NCI-H146 treated with DMSO at 0.1 percent for 48 hours (cell line): ENCODE measurements at regions not wholly inside any gene's neighbourhood (a gene's known extent, or its start where the extent isn't known, plus 50 kb on each side); places are given as distances from the start of the nearest gene placed in this dataset.

Source experiments
- DNase-seq: peaks from one replicate; lab custom pipeline; 2025; ENCODE audit not compliant: unreplicated experiment; lab: John Stamatoyannopoulos, UW

- no peak for DNase-seq
These were observed 112.4 kb upstream of the DCBLD2 start for GRCh38 chr3:99013777-99014315.

- no peak for DNase-seq
These were observed 111.6 kb upstream of the DCBLD2 start for GRCh38 chr3:99013077-99013476.

- no peak for DNase-seq
These were observed 110.6 kb upstream of the DCBLD2 start for GRCh38 chr3:99012051-99012450.

- no peak for DNase-seq
These were observed 108.4 kb upstream of the DCBLD2 start for GRCh38 chr3:99009851-99010250.

- DNase-seq = no peak
These were observed 105.2 kb upstream of the DCBLD2 start for GRCh38 chr3:99006686-99007085.

- no peak for DNase-seq
These were observed 98.2 kb upstream of the DCBLD2 start for GRCh38 chr3:98999675-99000074.

- DNase-seq = no peak
These were observed 92.8 kb upstream of the DCBLD2 start for GRCh38 chr3:98994128-98994762.

- no peak for DNase-seq
These were observed 89.9 kb upstream of the DCBLD2 start for GRCh38 chr3:98991393-98991792.

GRCh38 chr3:98990657-98991056 is 89.2 kb upstream of the DCBLD2 start:
- DNase-seq = no peak

- no peak for DNase-seq
These were observed 84.6 kb upstream of the DCBLD2 start for GRCh38 chr3:98986073-98986472.

GRCh38 chr3:98985431-98985830 is 83.9 kb upstream of the DCBLD2 start:
- no peak for DNase-seq

GRCh38 chr3:98984024-98984423 is 82.5 kb upstream of the DCBLD2 start:
- no peak for DNase-seq

- no peak for DNase-seq
These were observed 80.9 kb upstream of the DCBLD2 start for GRCh38 chr3:98982351-98982750.

- DNase-seq = no peak
These were observed 79.6 kb upstream of the DCBLD2 start for GRCh38 chr3:98980915-98981596.

GRCh38 chr3:98979296-98979695 is 77.8 kb upstream of the DCBLD2 start:
- no peak for DNase-seq

GRCh38 chr3:98978068-98978811 is 76.7 kb upstream of the DCBLD2 start:
- DNase-seq = no peak

- DNase-seq = no peak
These were observed 76.0 kb upstream of the DCBLD2 start for GRCh38 chr3:98977520-98977919.

- no peak for DNase-seq
These were observed 72.9 kb upstream of the DCBLD2 start for GRCh38 chr3:98974442-98974841.

GRCh38 chr3:98972720-98973119 is 71.2 kb upstream of the DCBLD2 start:
- no peak for DNase-seq

GRCh38 chr3:98972155-98972554 is 70.7 kb upstream of the DCBLD2 start:
- no peak for DNase-seq

GRCh38 chr3:98971169-98971681 is 69.7 kb upstream of the DCBLD2 start:
- DNase-seq = no peak

- DNase-seq = no peak
These were observed 67.8 kb upstream of the DCBLD2 start for GRCh38 chr3:98969295-98969694.
